ENCODE measurements at regions not wholly inside any gene's neighbourhood (a gene's known extent, or its start where the extent isn't known, plus 50 kb on each side); places are given as distances from the start of the nearest gene placed in this dataset.

GRCh38 chr10:106506526-106507283, 657.8 kb downstream of the SORCS1 start (continued):
- TF ChIP-seq ZNF114 (CRISPR knock-in tag; IDR thresholded peaks at IDR 0.05) (no peak), JUNB (IDR thresholded peaks at IDR 0.05; ENCODE audit: unreplicated experiment) (no peak), EZH2phosphoT487 (IDR thresholded peaks at IDR 0.05; ENCODE audit: unreplicated experiment) (no peak), ZNF331 (CRISPR knock-in tag; IDR thresholded peaks at IDR 0.05; ENCODE audit: low read depth) (no peak), EZH2 (IDR thresholded peaks at IDR 0.05; ENCODE audit: low read depth, unreplicated experiment) (no peak)

DNA sequence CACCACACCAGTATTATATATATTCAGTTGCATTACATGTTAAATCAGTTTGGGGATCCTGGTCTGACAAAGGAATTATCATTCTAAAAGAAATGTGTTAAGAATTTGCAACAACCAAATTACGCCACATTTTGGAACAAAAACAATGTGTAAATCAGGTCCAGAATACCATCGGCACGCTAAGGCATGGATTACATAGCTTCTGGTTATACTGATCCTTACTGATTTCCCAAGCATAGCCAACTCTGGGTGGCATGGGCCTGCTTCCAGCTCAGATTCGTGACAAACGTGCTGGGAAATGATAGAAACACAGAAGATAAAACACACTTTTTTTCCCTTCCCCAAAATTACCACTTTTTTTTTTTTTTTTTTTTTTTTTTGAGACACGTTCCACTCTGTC, 660.0 kb downstream of the SORCS1 start:
- no peak overlapping the region for H3K4me3 Mint-ChIP-seq
- no peak for TF ChIP-seq EZH2phosphoT487 (IDR thresholded peaks at IDR 0.05; ENCODE audit: unreplicated experiment)
- TF ChIP-seq JUNB (IDR thresholded peaks at IDR 0.05; ENCODE audit: unreplicated experiment): no peak
- no peak for TF ChIP-seq STAT1 (IDR thresholded peaks at IDR 0.05; ENCODE audit: unreplicated experiment)
- no peak for TF ChIP-seq ZNF114 (CRISPR knock-in tag; IDR thresholded peaks at IDR 0.05)
- TF ChIP-seq ETS1 (IDR thresholded peaks at IDR 0.05): no peak
- no peak for TF ChIP-seq ZNF331 (CRISPR knock-in tag; IDR thresholded peaks at IDR 0.05; ENCODE audit: low read depth)
- TF ChIP-seq, protein P1, sequence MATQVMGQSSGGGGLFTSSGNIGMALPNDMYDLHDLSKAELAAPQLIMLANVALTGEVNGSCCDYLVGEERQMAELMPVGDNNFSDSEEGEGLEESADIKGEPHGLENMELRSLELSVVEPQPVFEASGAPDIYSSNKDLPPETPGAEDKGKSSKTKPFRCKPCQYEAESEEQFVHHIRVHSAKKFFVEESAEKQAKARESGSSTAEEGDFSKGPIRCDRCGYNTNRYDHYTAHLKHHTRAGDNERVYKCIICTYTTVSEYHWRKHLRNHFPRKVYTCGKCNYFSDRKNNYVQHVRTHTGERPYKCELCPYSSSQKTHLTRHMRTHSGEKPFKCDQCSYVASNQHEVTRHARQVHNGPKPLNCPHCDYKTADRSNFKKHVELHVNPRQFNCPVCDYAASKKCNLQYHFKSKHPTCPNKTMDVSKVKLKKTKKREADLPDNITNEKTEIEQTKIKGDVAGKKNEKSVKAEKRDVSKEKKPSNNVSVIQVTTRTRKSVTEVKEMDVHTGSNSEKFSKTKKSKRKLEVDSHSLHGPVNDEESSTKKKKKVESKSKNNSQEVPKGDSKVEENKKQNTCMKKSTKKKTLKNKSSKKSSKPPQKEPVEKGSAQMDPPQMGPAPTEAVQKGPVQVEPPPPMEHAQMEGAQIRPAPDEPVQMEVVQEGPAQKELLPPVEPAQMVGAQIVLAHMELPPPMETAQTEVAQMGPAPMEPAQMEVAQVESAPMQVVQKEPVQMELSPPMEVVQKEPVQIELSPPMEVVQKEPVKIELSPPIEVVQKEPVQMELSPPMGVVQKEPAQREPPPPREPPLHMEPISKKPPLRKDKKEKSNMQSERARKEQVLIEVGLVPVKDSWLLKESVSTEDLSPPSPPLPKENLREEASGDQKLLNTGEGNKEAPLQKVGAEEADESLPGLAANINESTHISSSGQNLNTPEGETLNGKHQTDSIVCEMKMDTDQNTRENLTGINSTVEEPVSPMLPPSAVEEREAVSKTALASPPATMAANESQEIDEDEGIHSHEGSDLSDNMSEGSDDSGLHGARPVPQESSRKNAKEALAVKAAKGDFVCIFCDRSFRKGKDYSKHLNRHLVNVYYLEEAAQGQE (IDR thresholded peaks at IDR 0.05; ENCODE audit: unreplicated experiment): no peak
- no peak for TF ChIP-seq EZH2 (IDR thresholded peaks at IDR 0.05; ENCODE audit: low read depth, unreplicated experiment)
- no peak for TF ChIP-seq POLR2AphosphoS5 (IDR thresholded peaks at IDR 0.05; ENCODE audit: low read depth)
- no peak for TF ChIP-seq CTCF (conservative IDR thresholded peaks at IDR 0.05; ENCODE audit: low read depth in 2 of 2)
- no peak for TF ChIP-seq NANOG (IDR thresholded peaks at IDR 0.05; ENCODE audit: borderline replicate concordance)

More for the DNA sequence above, 660.0 kb downstream of the SORCS1 start:
- Histone ChIP-seq H2AFZ (no peak overlapping the region), H3K27ac (ENCODE audit: low read depth) (no peak overlapping the region), H3K4me2 (no peak overlapping the region), H4K20me1 (replicated peaks; ENCODE audit: insufficient read depth) (no peaks in the 10 kb centered on the region), H3K4me1 (ENCODE audit: insufficient read depth) (peaks cover 11% of the 10 kb centered on the region; the same call in 1 of the 2 replicates), H3K27me3 (ENCODE audit: insufficient read depth) (no peaks in the 10 kb centered on the region), H3K36me3 (ENCODE audit: insufficient read depth) (no peaks in the 10 kb centered on the region), H3K4me3 (no peak overlapping the region), H3F3A (replicated peaks; ENCODE audit: low read depth) (no peaks in the 10 kb centered on the region), H3K9me2 (ENCODE audit: insufficient read depth) (no peaks in the 10 kb centered on the region), H3K79me2 (replicated peaks; ENCODE audit: insufficient read depth) (no peaks in the 10 kb centered on the region)
- Mint-ChIP-seq H3K36me3 (ENCODE audit: low read depth) (no peaks in the 10 kb centered on the region), H3K4me1 (peaks cover 7% of the 10 kb centered on the region; the same call in 2 of the 3 replicates), H3K9me3 (no peaks in the 10 kb centered on the region), H3K27me3 (ENCODE audit: insufficient read depth, low read depth, poor library complexity) (peaks cover 2% of the 10 kb centered on the region), H3K27ac (no peak overlapping the region)
- DNase-seq (ENCODE audit: low spot score) (no peak), ATAC-seq (no peak)

All from GM23338 (cell line).